ENCODE measurements at regions not wholly inside any gene's neighbourhood (a gene's known extent, or its start where the extent isn't known, plus 50 kb on each side); places are given as distances from the start of the nearest gene placed in this dataset.
"Not testable (repeated sequence)": the region's sequence is repeated elsewhere in the genome, so short reads cannot be mapped to it uniquely, and the experiment has no call there.

DNA sequence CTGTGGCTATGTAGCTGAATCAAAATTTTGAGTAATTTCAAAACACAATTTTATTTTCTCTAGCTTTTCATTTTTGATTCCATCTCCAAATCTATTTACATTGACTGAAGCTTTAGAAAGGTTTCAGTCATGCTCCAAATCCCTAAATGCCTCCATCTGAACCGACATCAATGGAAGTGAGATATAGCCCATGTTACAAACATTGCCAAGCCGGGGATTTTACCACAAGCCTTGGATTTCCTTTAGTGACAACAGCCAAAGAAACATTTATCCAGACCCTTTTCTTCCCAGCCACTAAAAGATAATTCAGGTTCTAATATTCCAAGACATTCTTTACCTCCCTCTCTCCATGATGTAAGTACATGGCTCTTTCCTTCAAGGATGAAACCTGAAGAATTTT, 1087.7 kb upstream of the SEMA6A start:
- FAIRE-seq (no peak), DNase-seq (ENCODE audit: low spot score) (no peak)

DNA sequence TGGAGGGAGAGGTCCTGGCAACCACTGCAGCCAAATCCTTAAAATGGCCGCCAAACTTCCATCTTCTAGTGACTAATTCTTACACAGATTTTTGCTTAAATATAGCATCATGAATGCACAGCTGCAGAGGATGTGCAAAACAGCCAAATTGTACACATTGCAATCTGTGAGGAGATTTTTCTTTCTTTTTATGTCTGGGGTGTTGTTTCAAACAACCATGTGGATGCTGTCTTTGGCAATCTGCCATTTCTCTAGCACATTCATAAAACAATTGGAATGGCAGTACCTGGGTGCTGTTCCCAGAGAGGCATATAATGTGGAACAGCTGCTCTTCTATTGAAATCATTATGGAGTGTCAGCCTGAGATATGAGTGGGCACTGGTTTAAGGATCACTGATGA, 1082.9 kb upstream of the SEMA6A start:
- FAIRE-seq (no peak), DNase-seq (ENCODE audit: low spot score) (no peak)

- DNase-seq (ENCODE audit: low spot score) (no peak), FAIRE-seq (no peak)
Measured at GRCh38 chr5:117652958-117653280, 1078.3 kb upstream of the SEMA6A start.

GRCh38 chr5:117652036-117652957, 1077.7 kb upstream of the SEMA6A start:
- no peak for DNase-seq (ENCODE audit: low spot score)

GRCh38 chr5:117649821-117650220, 1075.2 kb upstream of the SEMA6A start:
- no peak for FAIRE-seq

More at GRCh38 chr5:117652036-117652957, 1077.7 kb upstream of the SEMA6A start:
- FAIRE-seq: no peak

DNA sequence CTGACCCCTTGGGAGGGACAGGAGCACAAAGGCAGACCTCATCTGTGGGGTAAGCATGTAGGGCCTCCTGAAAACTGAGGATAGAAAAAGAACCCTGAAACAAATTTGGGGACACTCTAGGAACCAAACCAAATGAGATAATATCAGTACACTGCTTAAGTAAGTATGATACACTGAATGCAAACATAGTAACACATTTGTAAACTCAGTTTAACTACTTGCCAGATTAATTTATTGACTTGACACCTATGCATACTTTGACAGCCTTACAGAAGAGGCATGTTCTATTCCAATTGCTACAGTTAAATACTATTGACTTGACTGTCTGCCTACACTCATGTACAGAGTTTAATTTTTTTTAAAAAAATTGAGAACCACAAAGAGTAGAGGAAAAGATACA, 1070.8 kb upstream of the SEMA6A start:
- DNase-seq (ENCODE audit: low spot score) (no peak), FAIRE-seq (no peak)

More at GRCh38 chr5:117649821-117650220, 1075.2 kb upstream of the SEMA6A start:
- no peak for DNase-seq (ENCODE audit: low spot score)

- FAIRE-seq (no peak), DNase-seq (ENCODE audit: low spot score) (no peak)
Measured at GRCh38 chr5:117638581-117638980, 1064.0 kb upstream of the SEMA6A start.

DNA sequence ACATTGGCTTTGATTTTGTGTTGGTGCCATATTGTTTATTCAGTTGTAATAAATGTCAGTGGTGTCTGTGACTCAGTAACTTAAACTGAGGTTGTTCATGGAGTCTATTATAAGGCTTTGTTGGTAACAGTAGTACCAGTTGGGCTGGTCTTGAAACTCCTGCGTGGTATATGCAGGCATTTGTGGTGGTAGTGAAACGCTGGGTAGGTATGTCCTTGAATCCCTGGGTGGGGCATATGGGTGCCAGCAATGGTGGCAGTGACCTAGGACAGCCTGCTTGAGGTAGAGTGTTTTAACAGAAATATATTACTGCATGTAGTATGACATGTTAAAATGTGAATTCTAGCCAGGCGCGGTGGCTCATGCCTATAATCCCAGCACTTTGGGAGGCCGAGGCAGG, 1058.5 kb upstream of the SEMA6A start:
- DNase-seq (ENCODE audit: low spot score): no peak
- no peak for FAIRE-seq

DNA sequence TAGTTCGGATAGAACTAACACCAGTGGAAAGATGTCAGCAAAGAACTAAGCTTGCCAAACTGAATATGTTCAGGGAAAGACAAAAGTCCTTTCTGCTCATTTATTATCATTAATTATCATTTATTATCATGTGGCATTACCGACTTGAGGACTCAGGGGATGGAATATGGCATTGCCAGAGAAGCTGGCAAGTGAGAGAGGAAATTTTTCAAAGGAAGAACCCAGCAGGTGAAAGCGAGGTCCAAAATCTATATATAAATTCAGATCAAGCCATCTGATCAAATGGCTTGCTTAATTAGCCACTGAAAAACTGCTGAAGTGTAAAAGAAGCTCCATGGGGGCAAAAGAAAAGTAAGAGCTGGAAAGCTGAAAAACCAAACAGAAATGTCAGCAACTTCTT, 1049.6 kb upstream of the SEMA6A start:
- DNase-seq (ENCODE audit: low spot score) (no peak), FAIRE-seq (no peak)

DNA sequence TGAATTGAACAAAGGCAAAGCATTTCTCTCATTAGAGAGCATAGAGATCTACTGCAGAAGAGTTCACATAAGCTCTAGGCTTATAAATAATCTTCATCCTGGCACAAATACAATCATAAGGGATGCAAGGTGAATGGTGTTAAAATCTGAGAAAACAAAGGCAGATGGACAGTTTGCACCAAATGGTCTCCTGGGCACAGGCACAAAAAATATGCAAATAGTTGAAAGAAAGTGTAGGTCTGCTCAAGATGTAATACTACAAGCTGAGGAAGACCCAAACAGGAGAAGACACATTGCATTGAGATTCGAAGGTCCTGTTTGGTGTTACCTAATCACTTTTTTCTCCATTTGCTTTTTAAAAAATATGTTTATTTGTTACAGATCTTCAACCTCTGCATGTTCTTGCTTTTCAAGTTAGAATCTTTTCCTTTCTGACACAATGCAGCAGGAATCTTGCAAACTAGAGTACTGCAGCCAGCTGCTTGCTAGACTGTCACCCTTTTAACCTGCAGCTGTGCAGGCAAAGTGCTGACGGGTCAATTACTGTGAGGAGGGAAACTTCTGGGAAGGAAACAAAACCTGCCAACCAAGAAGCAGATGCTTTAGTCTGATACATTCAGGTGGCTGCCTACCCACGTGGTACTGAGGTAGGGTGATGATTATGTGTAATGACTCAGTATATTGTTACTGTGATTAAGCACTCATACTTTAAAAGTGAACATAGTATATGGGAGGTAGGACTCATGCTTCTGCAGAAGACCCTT, 1048.6 kb upstream of the SEMA6A start:
- DNase-seq (ENCODE audit: low spot score): no peak
- no peak for FAIRE-seq

GRCh38 chr5:117621921-117622320, 1047.3 kb upstream of the SEMA6A start:
- FAIRE-seq: no peak
- DNase-seq (ENCODE audit: low spot score): no peak

DNA sequence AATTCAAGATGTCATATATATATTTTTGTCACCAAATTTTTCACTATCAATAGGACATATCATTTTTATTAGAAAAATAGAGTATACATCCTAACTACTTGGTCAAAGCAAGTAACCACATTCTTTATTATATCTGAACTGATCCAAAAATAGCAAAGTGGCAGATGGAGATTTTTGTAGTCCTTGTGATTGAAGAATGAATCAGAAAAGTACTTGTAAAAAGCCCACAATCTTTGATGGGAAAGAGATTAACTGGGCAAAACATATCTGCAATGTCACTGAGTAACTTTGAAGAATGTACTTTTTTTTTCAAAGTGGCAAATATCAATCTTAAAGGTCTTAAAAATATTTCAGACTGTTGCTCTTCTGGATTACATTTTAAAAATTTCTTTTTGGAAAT, 1040.6 kb upstream of the SEMA6A start:
- no peak for FAIRE-seq

GRCh38 chr5:117614408-117614807, 1039.8 kb upstream of the SEMA6A start:
- DNase-seq (ENCODE audit: low spot score) (no peak), FAIRE-seq (no peak)

More for the DNA sequence above, 1040.6 kb upstream of the SEMA6A start:
- DNase-seq (ENCODE audit: low spot score): no peak

GRCh38 chr5:117604845-117605244, 1030.2 kb upstream of the SEMA6A start:
- DNase-seq (ENCODE audit: low spot score): no peak
- FAIRE-seq: no peak

DNA sequence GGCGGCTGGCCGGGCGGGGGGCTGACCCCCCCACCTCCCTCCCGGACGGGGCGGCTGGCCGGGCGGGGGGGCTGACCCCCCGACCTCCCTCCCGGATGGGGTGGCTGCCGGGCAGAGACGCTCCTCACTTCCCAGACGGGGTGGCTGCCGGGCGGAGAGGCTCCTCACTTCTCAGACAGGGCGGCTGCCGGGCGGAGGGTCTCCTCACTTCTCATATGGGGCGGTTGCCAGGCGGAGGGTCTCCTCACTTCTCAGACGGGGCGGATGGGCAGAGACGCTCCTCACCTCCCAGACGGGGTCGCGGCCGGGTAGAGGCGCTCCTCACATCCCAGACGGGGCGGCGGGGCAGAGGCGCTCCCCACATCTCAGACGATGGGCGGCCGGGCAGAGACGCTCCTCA, 1025.2 kb upstream of the SEMA6A start:
- not testable (repeated sequence) for DNase-seq (ENCODE audit: low spot score); FAIRE-seq

GRCh38 chr5:117594166-117594565, 1019.5 kb upstream of the SEMA6A start:
- FAIRE-seq (no peak), DNase-seq (ENCODE audit: low spot score) (no peak)

DNA sequence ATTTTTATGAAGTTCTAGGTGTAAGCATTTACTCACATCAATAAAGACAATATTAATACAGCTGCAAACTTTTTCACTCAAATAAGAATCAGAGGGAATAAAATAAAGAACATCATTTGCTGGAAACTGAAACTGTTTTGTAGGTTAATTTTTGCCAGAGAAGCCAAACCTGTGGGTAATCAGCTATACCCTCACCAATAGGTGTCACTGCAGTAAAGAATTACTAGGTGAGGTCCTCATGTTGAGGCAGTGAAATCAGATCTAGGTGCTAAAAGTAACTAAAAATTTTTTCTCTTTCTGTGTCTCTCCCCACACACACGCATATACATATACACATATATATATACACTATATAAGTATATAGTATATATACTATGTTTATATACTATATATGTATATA, 1016.3 kb upstream of the SEMA6A start:
- no peak for DNase-seq (ENCODE audit: low spot score)
- FAIRE-seq: no peak

DNA sequence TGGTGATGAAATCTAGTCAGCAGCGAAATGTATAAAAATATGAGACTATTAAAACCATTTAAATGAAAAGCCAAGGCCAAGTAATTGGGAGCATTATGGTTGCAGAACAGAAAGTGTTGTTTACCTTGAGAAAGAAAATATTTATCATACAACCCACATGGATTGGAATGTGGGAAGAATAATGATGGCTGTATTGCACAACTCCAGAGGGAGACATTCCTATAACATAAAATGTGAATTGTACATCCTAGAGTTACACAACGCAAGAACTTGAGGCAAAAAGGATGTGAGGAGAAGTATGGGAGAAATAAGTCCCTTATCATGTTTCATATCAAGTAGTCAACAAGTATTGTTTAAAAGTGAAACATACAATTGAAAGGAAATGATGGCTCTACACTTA, 1014.0 kb upstream of the SEMA6A start:
- FAIRE-seq (no peak), DNase-seq (ENCODE audit: low spot score) (no peak)

GRCh38 chr5:117587111-117587510, 1012.5 kb upstream of the SEMA6A start:
- FAIRE-seq (no peak), DNase-seq (ENCODE audit: low spot score) (no peak)

DNA sequence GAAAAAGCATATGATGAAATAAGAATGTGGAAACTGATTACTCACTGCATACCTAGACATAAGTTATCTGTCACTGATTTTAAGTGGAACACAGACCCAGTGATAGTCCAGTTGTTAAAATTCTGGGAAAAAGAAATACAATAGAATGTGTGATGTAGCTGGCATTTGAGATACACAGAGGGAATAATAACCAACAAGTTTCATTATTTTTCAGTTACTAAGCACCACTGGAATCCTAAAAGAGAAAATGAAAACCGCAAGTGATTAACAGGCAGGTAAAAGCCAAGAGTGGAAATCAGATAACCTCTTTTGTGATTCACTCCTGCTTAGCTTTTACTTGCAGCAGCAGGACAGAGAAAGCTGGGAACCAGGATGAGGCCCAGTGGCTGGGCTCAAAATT, 994.0 kb upstream of the SEMA6A start:
- DNase-seq (ENCODE audit: low spot score) (no peak), FAIRE-seq (no peak)

- FAIRE-seq (no peak), DNase-seq (ENCODE audit: low spot score) (no peak)
Measured at GRCh38 chr5:117568126-117568525, 993.5 kb upstream of the SEMA6A start.

DNA sequence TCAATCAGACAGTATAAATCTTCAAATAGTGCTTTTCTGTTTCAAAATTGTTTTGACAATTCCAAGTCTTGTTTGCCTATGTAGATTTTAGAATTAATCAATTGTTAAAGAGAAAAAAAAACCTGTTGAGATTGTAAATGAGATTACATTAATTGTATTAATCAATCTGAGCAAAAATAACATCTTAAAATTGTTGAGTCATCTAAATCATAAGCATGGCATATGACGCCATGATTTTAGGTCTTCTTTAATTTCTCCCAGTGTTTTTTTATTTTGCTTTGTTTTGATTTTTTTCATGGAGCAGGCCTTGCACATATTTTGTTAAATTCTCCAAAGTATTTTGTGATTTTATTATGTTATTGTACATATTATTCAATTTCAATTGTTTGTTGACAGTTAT, 988.0 kb upstream of the SEMA6A start:
- FAIRE-seq (no peak), DNase-seq (ENCODE audit: low spot score) (no peak)

GRCh38 chr5:117561531-117561930, 986.9 kb upstream of the SEMA6A start:
- FAIRE-seq (no peak), DNase-seq (ENCODE audit: low spot score) (no peak)

All from RCC 7860 (cell line).